ENCODE measurements at regions not wholly inside any gene's neighbourhood (a gene's known extent, or its start where the extent isn't known, plus 50 kb on each side); places are given as distances from the start of the nearest gene placed in this dataset.

GRCh38 chr21:16028142-16028541 is 298.4 kb downstream of the USP25 start:
- Histone ChIP-seq H3K4me3 (ENCODE audit: control insufficient read depth in 1 of 2, extremely low read depth in 1 of 2, low read length in 1 of 2) (no peak overlapping the region), H3K27ac (ENCODE audit: low read length) (no peak overlapping the region), H3K36me3 (ENCODE audit: control insufficient read depth in 2 of 2, extremely low read depth in 1 of 2, insufficient read depth in 1 of 2, low read length in 1 of 2) (no peaks in the 10 kb centered on the region), H3K4me1 (ENCODE audit: control insufficient read depth in 1 of 2, extremely low read depth in 1 of 2, insufficient read depth in 2 of 2, low read length in 2 of 2) (no peaks in the 10 kb centered on the region), H3K9me3 (no peaks in the 10 kb centered on the region), H3K27me3 (replicated peaks in 1 of 2; ENCODE audit: control insufficient read depth in 2 of 2, extremely low read depth in 1 of 2, insufficient read depth in 2 of 2, low read length in 1 of 2) (peaks cover 0 to 3% of the 10 kb centered on the region in 2 experiments)
- no peak for DNase-seq
- H3K9me3 Mint-ChIP-seq, result peaks cover 0 to 3% (median 0%) of the 10 kb centered on the region in 3 donors
- WGBS (ENCODE audit: insufficient coverage), result no CpG with 5 or more reads among the region's 2 CpGs
- H3K4me1 Mint-ChIP-seq, result no peaks in the 10 kb centered on the region
- POLR2A ChIA-PET, result no interaction called here
- no peaks in the 10 kb centered on the region for H3K27me3 Mint-ChIP-seq
- no peak overlapping the region for H3K27ac Mint-ChIP-seq
- ATAC-seq (replicated peaks in 1 of 4), result no peak
- CTCF ChIA-PET, result no interaction called here
- no peak overlapping the region for H3K4me3 Mint-ChIP-seq
- H3K36me3 Mint-ChIP-seq, result no peaks in the 10 kb centered on the region

GRCh38 chr21:16028941-16029464 is 299.2 kb downstream of the USP25 start:
- H3K4me3 Mint-ChIP-seq, result no peak overlapping the region
- H3K27me3 Mint-ChIP-seq, result no peaks in the 10 kb centered on the region
- Histone ChIP-seq H3K27me3 (replicated peaks in 1 of 2; ENCODE audit: control insufficient read depth in 2 of 2, extremely low read depth in 1 of 2, insufficient read depth in 2 of 2, low read length in 1 of 2) (peaks cover 0 to 3% of the 10 kb centered on the region in 2 experiments), H3K9me3 (no peaks in the 10 kb centered on the region), H3K36me3 (ENCODE audit: control insufficient read depth in 2 of 2, extremely low read depth in 1 of 2, insufficient read depth in 1 of 2, low read length in 1 of 2) (no peaks in the 10 kb centered on the region), H3K4me1 (ENCODE audit: control insufficient read depth in 1 of 2, extremely low read depth in 1 of 2, insufficient read depth in 2 of 2, low read length in 2 of 2) (no peaks in the 10 kb centered on the region), H3K4me3 (ENCODE audit: control insufficient read depth in 1 of 2, extremely low read depth in 1 of 2, low read length in 1 of 2) (no peak overlapping the region), H3K27ac (ENCODE audit: low read length) (no peak overlapping the region)
- no peaks in the 10 kb centered on the region for H3K4me1 Mint-ChIP-seq
- 100% methylated on average over 1 of the region's 2 CpGs for WGBS (ENCODE audit: insufficient coverage)
- no peak for DNase-seq
- no peaks in the 10 kb centered on the region for H3K36me3 Mint-ChIP-seq
- CTCF ChIA-PET, result no interaction called here
- ATAC-seq (replicated peaks in 1 of 4), result no peak
- no peaks in the 10 kb centered on the region for H3K9me3 Mint-ChIP-seq
- POLR2A ChIA-PET, result no interaction called here
- H3K27ac Mint-ChIP-seq, result no peak overlapping the region

GRCh38 chr21:16033193-16033592 is 303.4 kb downstream of the USP25 start:
- POLR2A ChIA-PET, result no interaction called here
- CTCF ChIA-PET, result no interaction called here
- H3K9me3 Mint-ChIP-seq, result no peaks in the 10 kb centered on the region
- WGBS (ENCODE audit: insufficient coverage), result 80% methylated on average over 3 of the region's 4 CpGs
- H3K27me3 ChIP-seq (replicated peaks in 1 of 2; ENCODE audit: control insufficient read depth in 2 of 2, extremely low read depth in 1 of 2, insufficient read depth in 2 of 2, low read length in 1 of 2), result peaks cover 0 to 3% of the 10 kb centered on the region in 2 experiments
- no peaks in the 10 kb centered on the region for H3K4me1 ChIP-seq (ENCODE audit: control insufficient read depth in 1 of 2, extremely low read depth in 1 of 2, insufficient read depth in 2 of 2, low read length in 2 of 2)
- H3K4me3 ChIP-seq (ENCODE audit: control insufficient read depth in 1 of 2, extremely low read depth in 1 of 2, low read length in 1 of 2), result no peak overlapping the region
- no peaks in the 10 kb centered on the region for H3K36me3 Mint-ChIP-seq
- H3K36me3 ChIP-seq (ENCODE audit: control insufficient read depth in 2 of 2, extremely low read depth in 1 of 2, insufficient read depth in 1 of 2, low read length in 1 of 2), result no peaks in the 10 kb centered on the region
- peaks cover 0 to 9% (median 3%) of the 10 kb centered on the region in 3 donors for H3K4me1 Mint-ChIP-seq
- H3K27me3 Mint-ChIP-seq, result no peaks in the 10 kb centered on the region
- H3K4me3 Mint-ChIP-seq, result no peak overlapping the region
- no peak overlapping the region for H3K27ac Mint-ChIP-seq
- no peaks in the 10 kb centered on the region for H3K9me3 ChIP-seq
- ATAC-seq (replicated peaks in 1 of 4) (no peak), DNase-seq (no peak)
- no peak overlapping the region for H3K27ac ChIP-seq (ENCODE audit: low read length)

DNA sequence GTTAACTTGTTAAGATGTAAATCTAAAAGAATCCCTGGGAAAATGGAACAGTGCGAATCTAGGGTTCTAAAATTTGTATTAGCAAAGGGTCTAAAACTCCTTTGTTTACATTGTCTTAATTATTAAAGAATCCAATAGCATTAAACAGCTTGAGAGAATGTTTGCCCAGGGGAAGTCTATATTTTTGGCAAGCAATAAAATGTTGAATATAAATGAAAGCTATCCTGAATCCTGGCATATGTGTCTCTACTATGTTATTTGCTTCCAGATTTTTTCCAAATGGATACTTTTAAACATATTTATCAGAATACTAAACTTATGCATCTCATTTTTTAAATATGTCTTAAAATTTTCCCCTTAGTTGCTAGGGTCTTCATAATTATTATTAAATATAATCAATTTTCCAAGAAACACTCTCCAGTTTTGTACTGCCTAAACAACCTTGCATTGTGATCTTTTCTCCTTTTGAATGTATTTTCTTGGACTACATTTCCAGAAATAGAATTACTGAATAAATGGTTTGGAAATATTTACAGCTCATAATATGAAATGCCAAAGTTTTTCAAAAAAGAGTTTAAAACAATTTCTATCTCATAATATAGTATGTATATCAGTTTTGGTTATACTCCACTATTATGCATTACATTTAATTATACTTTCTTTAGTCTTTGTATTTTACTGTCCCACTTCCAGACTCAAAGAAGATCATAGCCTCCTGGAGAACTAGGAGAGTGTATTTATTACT is 304.8 kb downstream of the USP25 start:
- no peaks in the 10 kb centered on the region for H3K36me3 Mint-ChIP-seq
- H3K9me3 Mint-ChIP-seq, result peaks cover 0 to 4% (median 0%) of the 10 kb centered on the region in 3 donors
- no peak overlapping the region for H3K27ac Mint-ChIP-seq
- no peaks in the 10 kb centered on the region for H3K27me3 Mint-ChIP-seq
- H3K36me3 ChIP-seq (ENCODE audit: control insufficient read depth in 2 of 2, extremely low read depth in 1 of 2, insufficient read depth in 1 of 2, low read length in 1 of 2), result no peaks in the 10 kb centered on the region
- H3K4me3 Mint-ChIP-seq, result no peak overlapping the region
- DNase-seq, result no peak
- H3K9me3 ChIP-seq, result no peaks in the 10 kb centered on the region
- peaks cover 0 to 9% (median 3%) of the 10 kb centered on the region in 3 donors for H3K4me1 Mint-ChIP-seq
- peaks cover 0 to 3% of the 10 kb centered on the region in 2 experiments for H3K27me3 ChIP-seq (replicated peaks in 1 of 2; ENCODE audit: control insufficient read depth in 2 of 2, extremely low read depth in 1 of 2, insufficient read depth in 2 of 2, low read length in 1 of 2)
- ChIA-PET CTCF (interaction anchor here in 1 of 2 donors (0.7 kb wide), 1 partner anchor 18 kb away, joined by 4 read pairs; no protein-coding TSS in a partner anchor), POLR2A (no interaction called here)
- no peaks in the 10 kb centered on the region for H3K4me1 ChIP-seq (ENCODE audit: control insufficient read depth in 1 of 2, extremely low read depth in 1 of 2, insufficient read depth in 2 of 2, low read length in 2 of 2)
- ATAC-seq (replicated peaks in 1 of 4), result no peak
- H3K27ac ChIP-seq (ENCODE audit: low read length), result no peak overlapping the region
- no CpG with 5 or more reads among the region's 1 CpG for WGBS (ENCODE audit: insufficient coverage)
- no peak overlapping the region for H3K4me3 ChIP-seq (ENCODE audit: control insufficient read depth in 1 of 2, extremely low read depth in 1 of 2, low read length in 1 of 2)

DNA sequence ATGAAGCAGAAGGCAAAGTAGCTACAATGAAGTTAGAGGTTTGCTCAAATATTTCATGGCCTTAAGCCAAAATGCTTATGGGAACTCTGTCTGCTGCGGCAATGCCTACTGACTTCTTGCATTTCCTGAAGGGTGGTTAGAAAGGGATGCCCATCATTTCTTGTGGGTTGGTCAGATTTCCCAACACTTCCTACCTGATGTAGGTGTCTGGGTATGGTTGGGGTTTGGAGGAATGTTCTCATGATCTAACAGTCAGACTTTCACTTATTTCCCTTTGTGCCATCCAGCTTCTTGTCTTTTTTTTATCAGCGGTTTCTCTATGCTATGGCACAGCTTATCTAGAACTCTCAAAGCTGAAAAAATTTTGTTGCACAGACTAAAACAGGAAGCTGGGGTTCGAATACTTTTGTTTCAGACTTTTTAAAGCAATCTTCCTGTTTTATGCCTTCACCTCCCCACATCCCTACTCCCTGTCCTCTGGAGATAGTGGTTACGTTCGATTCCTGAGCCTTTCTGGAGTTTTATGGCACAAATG is 307.7 kb downstream of the USP25 start:
- 0% methylated on average over 1 of the region's 5 CpGs for WGBS (ENCODE audit: insufficient coverage)
- Mint-ChIP-seq H3K27ac (no peak overlapping the region), H3K36me3 (no peaks in the 10 kb centered on the region)

GRCh38 chr21:16040601-16041000 is 310.8 kb downstream of the USP25 start:
- Histone ChIP-seq H3K36me3 (ENCODE audit: control insufficient read depth in 2 of 2, extremely low read depth in 1 of 2, insufficient read depth in 1 of 2, low read length in 1 of 2) (no peaks in the 10 kb centered on the region), H3K4me1 (ENCODE audit: control insufficient read depth in 1 of 2, extremely low read depth in 1 of 2, insufficient read depth in 2 of 2, low read length in 2 of 2) (no peaks in the 10 kb centered on the region), H3K27me3 (replicated peaks in 1 of 2; ENCODE audit: control insufficient read depth in 2 of 2, extremely low read depth in 1 of 2, insufficient read depth in 2 of 2, low read length in 1 of 2) (no peaks in the 10 kb centered on the region), H3K27ac (ENCODE audit: low read length) (no peak overlapping the region), H3K4me3 (ENCODE audit: control insufficient read depth in 1 of 2, extremely low read depth in 1 of 2, low read length in 1 of 2) (no peak overlapping the region), H3K9me3 (no peaks in the 10 kb centered on the region)
- Mint-ChIP-seq H3K27ac (no peak overlapping the region), H3K36me3 (no peaks in the 10 kb centered on the region), H3K4me3 (no peak overlapping the region), H3K9me3 (peaks cover 0 to 4% (median 4%) of the 10 kb centered on the region in 3 donors), H3K27me3 (no peaks in the 10 kb centered on the region), H3K4me1 (peaks cover 0 to 9% (median 3%) of the 10 kb centered on the region in 3 donors)
- no peak for ATAC-seq (replicated peaks in 1 of 4)
- CTCF ChIA-PET, result no interaction called here
- DNase-seq, result no peak
- 75% methylated on average over 1 of the region's 3 CpGs for WGBS (ENCODE audit: insufficient coverage)
- POLR2A ChIA-PET, result no interaction called here

More for the DNA sequence above, 307.7 kb downstream of the USP25 start:
- ATAC-seq (replicated peaks in 1 of 4) (no peak), DNase-seq (no peak)
- H3K4me1 ChIP-seq (ENCODE audit: control insufficient read depth in 1 of 2, extremely low read depth in 1 of 2, insufficient read depth in 2 of 2, low read length in 2 of 2), result no peaks in the 10 kb centered on the region
- no peak overlapping the region for H3K4me3 ChIP-seq (ENCODE audit: control insufficient read depth in 1 of 2, extremely low read depth in 1 of 2, low read length in 1 of 2)
- no peaks in the 10 kb centered on the region for H3K9me3 ChIP-seq
- H3K27ac ChIP-seq (ENCODE audit: low read length), result no peak overlapping the region
- Mint-ChIP-seq H3K4me1 (peaks cover 0 to 9% (median 3%) of the 10 kb centered on the region in 3 donors), H3K4me3 (no peak overlapping the region), H3K27me3 (no peaks in the 10 kb centered on the region), H3K9me3 (peaks cover 0 to 4% (median 4%) of the 10 kb centered on the region in 3 donors)
- peaks cover 0 to 1% of the 10 kb centered on the region in 2 experiments for H3K27me3 ChIP-seq (replicated peaks in 1 of 2; ENCODE audit: control insufficient read depth in 2 of 2, extremely low read depth in 1 of 2, insufficient read depth in 2 of 2, low read length in 1 of 2)
- ChIA-PET POLR2A (no interaction called here), CTCF (interaction anchor here in 1 of 2 donors (0.6 kb wide), 1 partner anchor 28 kb away, joined by 6 read pairs; no protein-coding TSS in a partner anchor)
- H3K36me3 ChIP-seq (ENCODE audit: control insufficient read depth in 2 of 2, extremely low read depth in 1 of 2, insufficient read depth in 1 of 2, low read length in 1 of 2), result no peaks in the 10 kb centered on the region

All from T-cell (primary cell).